ENCODE measurements at regions not wholly inside any gene's neighbourhood (a gene's known extent, or its start where the extent isn't known, plus 50 kb on each side); places are given as distances from the start of the nearest gene placed in this dataset.

- CTCF ChIA-PET: interaction anchor here (1.7 kb wide), 1 partner anchor 1085 kb away, joined by 12 read pairs; no protein-coding TSS in a partner anchor
- Mint-ChIP-seq H3K4me1 (peaks cover 2% of the 10 kb centered on the region), H3K36me3 (ENCODE audit: low read depth) (no peaks in the 10 kb centered on the region), H3K9me3 (no peaks in the 10 kb centered on the region), H3K4me3 (no peak overlapping the region), H3K27me3 (peaks cover 10% of the 10 kb centered on the region), H3K27ac (no peak overlapping the region)
- ATAC-seq (ENCODE audit: low read depth): no peak
- intact Hi-C loops (cut with micrococcal nuclease): no loop called here
- POLR2A ChIA-PET: no interaction called here
- TF ChIP-seq, protein P1, sequence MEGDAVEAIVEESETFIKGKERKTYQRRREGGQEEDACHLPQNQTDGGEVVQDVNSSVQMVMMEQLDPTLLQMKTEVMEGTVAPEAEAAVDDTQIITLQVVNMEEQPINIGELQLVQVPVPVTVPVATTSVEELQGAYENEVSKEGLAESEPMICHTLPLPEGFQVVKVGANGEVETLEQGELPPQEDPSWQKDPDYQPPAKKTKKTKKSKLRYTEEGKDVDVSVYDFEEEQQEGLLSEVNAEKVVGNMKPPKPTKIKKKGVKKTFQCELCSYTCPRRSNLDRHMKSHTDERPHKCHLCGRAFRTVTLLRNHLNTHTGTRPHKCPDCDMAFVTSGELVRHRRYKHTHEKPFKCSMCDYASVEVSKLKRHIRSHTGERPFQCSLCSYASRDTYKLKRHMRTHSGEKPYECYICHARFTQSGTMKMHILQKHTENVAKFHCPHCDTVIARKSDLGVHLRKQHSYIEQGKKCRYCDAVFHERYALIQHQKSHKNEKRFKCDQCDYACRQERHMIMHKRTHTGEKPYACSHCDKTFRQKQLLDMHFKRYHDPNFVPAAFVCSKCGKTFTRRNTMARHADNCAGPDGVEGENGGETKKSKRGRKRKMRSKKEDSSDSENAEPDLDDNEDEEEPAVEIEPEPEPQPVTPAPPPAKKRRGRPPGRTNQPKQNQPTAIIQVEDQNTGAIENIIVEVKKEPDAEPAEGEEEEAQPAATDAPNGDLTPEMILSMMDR (IDR thresholded peaks at IDR 0.05): no peak
- no peak for DNase-seq
Measured at GRCh38 chr6:44629636-44630035, 242.1 kb downstream of the CDC5L start.

GRCh38 chr6:44630125-44631028, 242.9 kb downstream of the CDC5L start:
- no peak overlapping the region for H3K27ac Mint-ChIP-seq
- DNase-seq: no peak
- H3K4me1 Mint-ChIP-seq: peaks cover 2% of the 10 kb centered on the region
- TF ChIP-seq, protein P1 (IDR thresholded peaks at IDR 0.05): no peak
- no peaks in the 10 kb centered on the region for H3K36me3 Mint-ChIP-seq (ENCODE audit: low read depth)
- CTCF ChIA-PET: interaction anchor here (0.7 to 1.7 kb wide), 3 partner anchors 155 to 1291 kb away, joined by 3 to 12 read pairs (median 4); no protein-coding TSS in a partner anchor
- POLR2A ChIA-PET: interaction anchor here (0.7 kb wide), 1 partner anchor 1292 kb away, joined by 4 read pairs; no protein-coding TSS in a partner anchor
- peaks cover 10% of the 10 kb centered on the region for H3K27me3 Mint-ChIP-seq
- no peaks in the 10 kb centered on the region for H3K9me3 Mint-ChIP-seq
- H3K4me3 Mint-ChIP-seq: no peak overlapping the region
- intact Hi-C loops (cut with micrococcal nuclease): no loop called here
- ATAC-seq (ENCODE audit: low read depth): no peak

- no peak for DNase-seq
- H3K9me3 Mint-ChIP-seq: no peaks in the 10 kb centered on the region
- peaks cover 10% of the 10 kb centered on the region for H3K27me3 Mint-ChIP-seq
- H3K4me1 Mint-ChIP-seq: peaks cover 1% of the 10 kb centered on the region
- CTCF ChIA-PET: no interaction called here
- POLR2A ChIA-PET: no interaction called here
- TF ChIP-seq, protein P1 (IDR thresholded peaks at IDR 0.05): no peak
- H3K27ac Mint-ChIP-seq: no peak overlapping the region
- intact Hi-C loops (cut with micrococcal nuclease): no loop called here
- no peaks in the 10 kb centered on the region for H3K36me3 Mint-ChIP-seq (ENCODE audit: low read depth)
- no peak for ATAC-seq (ENCODE audit: low read depth)
- H3K4me3 Mint-ChIP-seq: no peak overlapping the region
Measured at GRCh38 chr6:44631968-44632367, 244.5 kb downstream of the CDC5L start.

DNA sequence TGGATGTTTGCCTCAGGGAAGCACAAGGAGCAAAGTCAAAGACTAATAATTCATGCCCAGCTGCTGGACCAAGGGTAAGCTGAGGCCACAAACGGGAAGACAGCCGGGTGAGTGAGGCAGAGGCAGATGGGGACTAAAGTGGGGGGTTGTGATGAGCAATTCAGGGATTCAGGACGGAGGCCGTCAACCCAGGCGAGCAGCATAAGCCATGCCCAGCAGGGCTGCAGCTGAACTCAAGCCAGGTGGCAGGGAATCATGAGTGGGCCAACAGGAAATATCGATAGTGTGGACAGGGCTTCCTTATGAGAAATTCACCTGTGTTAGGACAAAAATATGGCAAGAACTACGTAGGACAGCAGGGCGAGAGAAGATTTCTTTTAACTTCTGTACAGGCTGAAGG, 246.8 kb downstream of the CDC5L start:
- intact Hi-C loops (cut with micrococcal nuclease): no loop called here
- no peak for ATAC-seq (ENCODE audit: low read depth)
- no peak for DNase-seq
- Mint-ChIP-seq H3K27ac (no peak overlapping the region), H3K9me3 (peaks cover 6% of the 10 kb centered on the region), H3K36me3 (ENCODE audit: low read depth) (no peaks in the 10 kb centered on the region), H3K4me1 (no peaks in the 10 kb centered on the region), H3K27me3 (peaks cover 10% of the 10 kb centered on the region), H3K4me3 (no peak overlapping the region)
- TF ChIP-seq, protein P1 (IDR thresholded peaks at IDR 0.05): no peak
- CTCF ChIA-PET: no interaction called here
- POLR2A ChIA-PET: no interaction called here

DNA sequence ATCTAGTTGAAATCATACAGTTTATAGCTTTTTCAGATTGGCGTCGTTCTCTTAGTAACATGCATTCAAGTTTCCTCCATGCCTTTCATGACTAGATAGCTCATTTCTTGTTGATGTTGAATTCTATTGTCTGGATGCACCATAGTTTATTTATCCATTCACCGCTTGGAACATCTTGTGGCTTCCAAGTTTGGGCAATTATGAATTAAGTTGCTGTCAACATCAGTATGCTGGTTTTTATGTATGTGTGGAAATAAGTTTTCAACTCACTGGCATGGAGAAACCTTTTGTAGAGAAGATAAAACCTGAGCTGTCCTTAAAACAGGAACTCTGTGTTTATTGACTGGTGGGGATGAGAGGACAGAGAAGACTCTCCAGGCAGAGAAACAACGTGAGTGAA, 248.0 kb downstream of the CDC5L start:
- no peak overlapping the region for H3K4me3 Mint-ChIP-seq
- peaks cover 10% of the 10 kb centered on the region for H3K27me3 Mint-ChIP-seq
- DNase-seq (no peak), ATAC-seq (ENCODE audit: low read depth) (no peak)
- peaks cover 6% of the 10 kb centered on the region for H3K9me3 Mint-ChIP-seq
- CTCF ChIA-PET: no interaction called here
- no peaks in the 10 kb centered on the region for H3K36me3 Mint-ChIP-seq (ENCODE audit: low read depth)
- no peak overlapping the region for H3K27ac Mint-ChIP-seq
- H3K4me1 Mint-ChIP-seq: no peaks in the 10 kb centered on the region
- TF ChIP-seq, protein P1 (IDR thresholded peaks at IDR 0.05): no peak
- intact Hi-C loops (cut with micrococcal nuclease): no loop called here
- POLR2A ChIA-PET: no interaction called here
